Ishikawa (cell line): ENCODE measurements at regions not wholly inside any gene's neighbourhood (a gene's known extent, or its start where the extent isn't known, plus 50 kb on each side); places are given as distances from the start of the nearest gene placed in this dataset.

Experiments used
- EGR1 ChIP-seq: IDR thresholded peaks from 2 replicates; pipeline ENCODE4 v1.6.1; 2012
- EP300 ChIP-seq: IDR thresholded peaks from 2 replicates; pipeline ENCODE4 v1.6.1; 2012; ENCODE audit warnings: borderline replicate concordance
- FOXM1 ChIP-seq: IDR thresholded peaks from 2 replicates; pipeline ENCODE4 v1.6.1; 2012; ENCODE audit warnings: low read depth, borderline replicate concordance
- NFIC ChIP-seq: IDR thresholded peaks from 2 replicates; pipeline ENCODE4 v1.6.1; 2012
- RAD21 ChIP-seq: IDR thresholded peaks from 2 replicates; pipeline ENCODE4 v1.6.1; 2012; ENCODE audit warnings: low read depth
- TAF1 ChIP-seq: IDR thresholded peaks from 2 replicates; pipeline ENCODE4 v1.6.1; 2012; ENCODE audit warnings: low read depth, mild to moderate bottlenecking

- TF ChIP-seq FOXM1 (no peak), RAD21 (no peak), EP300 (no peak), TAF1 (no peak), NFIC (no peak), EGR1 (no peak)
These were observed 54.1 kb upstream of the ARHGAP24 start for GRCh38 chr4:85420831-85421230.
